ENCODE measurements at regions not wholly inside any gene's neighbourhood (a gene's known extent, or its start where the extent isn't known, plus 50 kb on each side); places are given as distances from the start of the nearest gene placed in this dataset.

DNA sequence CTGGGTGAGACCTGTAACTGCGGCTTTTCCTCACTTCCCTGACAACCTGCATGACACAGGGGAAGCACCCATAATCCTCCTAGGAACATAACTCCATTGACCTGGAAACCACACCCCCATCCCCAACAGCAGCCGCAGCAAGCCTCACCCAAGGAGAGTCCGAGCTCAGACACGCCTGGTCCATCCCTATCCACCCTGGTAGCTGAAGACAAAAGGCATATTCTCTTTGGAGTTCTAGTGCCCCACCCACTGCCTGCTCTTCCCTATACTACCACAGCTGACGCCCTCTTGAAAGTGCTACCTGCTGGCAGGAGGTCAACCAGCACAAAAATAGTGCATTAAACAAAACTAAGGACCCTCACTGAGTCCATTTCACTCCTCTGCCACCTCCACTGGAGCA is 1080.9 kb upstream of the IGFBP7 start:
- ChIA-PET CTCF (no interaction called here), POLR2A (no interaction called here)
- no peak for ATAC-seq (ENCODE audit: poor library complexity)
- peaks cover 24% of the 10 kb centered on the region for H3K9me3 Mint-ChIP-seq
- H3K27me3 Mint-ChIP-seq = no peaks in the 10 kb centered on the region
- intact Hi-C loops (cut with DNase I, micrococcal nuclease) = no loop called here
- H3K27ac Mint-ChIP-seq = no peak overlapping the region
- H3K4me3 Mint-ChIP-seq = no peak overlapping the region
- TF ChIP-seq, protein P1, sequence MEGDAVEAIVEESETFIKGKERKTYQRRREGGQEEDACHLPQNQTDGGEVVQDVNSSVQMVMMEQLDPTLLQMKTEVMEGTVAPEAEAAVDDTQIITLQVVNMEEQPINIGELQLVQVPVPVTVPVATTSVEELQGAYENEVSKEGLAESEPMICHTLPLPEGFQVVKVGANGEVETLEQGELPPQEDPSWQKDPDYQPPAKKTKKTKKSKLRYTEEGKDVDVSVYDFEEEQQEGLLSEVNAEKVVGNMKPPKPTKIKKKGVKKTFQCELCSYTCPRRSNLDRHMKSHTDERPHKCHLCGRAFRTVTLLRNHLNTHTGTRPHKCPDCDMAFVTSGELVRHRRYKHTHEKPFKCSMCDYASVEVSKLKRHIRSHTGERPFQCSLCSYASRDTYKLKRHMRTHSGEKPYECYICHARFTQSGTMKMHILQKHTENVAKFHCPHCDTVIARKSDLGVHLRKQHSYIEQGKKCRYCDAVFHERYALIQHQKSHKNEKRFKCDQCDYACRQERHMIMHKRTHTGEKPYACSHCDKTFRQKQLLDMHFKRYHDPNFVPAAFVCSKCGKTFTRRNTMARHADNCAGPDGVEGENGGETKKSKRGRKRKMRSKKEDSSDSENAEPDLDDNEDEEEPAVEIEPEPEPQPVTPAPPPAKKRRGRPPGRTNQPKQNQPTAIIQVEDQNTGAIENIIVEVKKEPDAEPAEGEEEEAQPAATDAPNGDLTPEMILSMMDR (IDR thresholded peaks at IDR 0.05) = no peak
- no peak for DNase-seq
- H3K27me3 ChIP-seq (ENCODE audit: control insufficient read depth in 1 of 2, insufficient read depth in 2 of 2, low read length in 2 of 2) = no peaks in the 10 kb centered on the region
- H3K27ac ChIP-seq (ENCODE audit: low read depth in 1 of 2, low read length in 2 of 2) = no peak overlapping the region
- H3K4me1 ChIP-seq (ENCODE audit: insufficient read depth, low read length) = no peaks in the 10 kb centered on the region
- no peaks in the 10 kb centered on the region for H3K36me3 Mint-ChIP-seq (ENCODE audit: low read depth)
- peaks cover 0 to 8% of the 10 kb centered on the region in 2 experiments for H3K9me3 ChIP-seq (ENCODE audit: control insufficient read depth in 1 of 2, insufficient read depth in 1 of 2, low read length in 2 of 2)
- H3K4me3 ChIP-seq (ENCODE audit: low read length) = no peak overlapping the region
- no peaks in the 10 kb centered on the region for H3K36me3 ChIP-seq (ENCODE audit: insufficient read depth, low read length)
- H3K4me1 Mint-ChIP-seq (ENCODE audit: low read depth) = no peaks in the 10 kb centered on the region

DNA sequence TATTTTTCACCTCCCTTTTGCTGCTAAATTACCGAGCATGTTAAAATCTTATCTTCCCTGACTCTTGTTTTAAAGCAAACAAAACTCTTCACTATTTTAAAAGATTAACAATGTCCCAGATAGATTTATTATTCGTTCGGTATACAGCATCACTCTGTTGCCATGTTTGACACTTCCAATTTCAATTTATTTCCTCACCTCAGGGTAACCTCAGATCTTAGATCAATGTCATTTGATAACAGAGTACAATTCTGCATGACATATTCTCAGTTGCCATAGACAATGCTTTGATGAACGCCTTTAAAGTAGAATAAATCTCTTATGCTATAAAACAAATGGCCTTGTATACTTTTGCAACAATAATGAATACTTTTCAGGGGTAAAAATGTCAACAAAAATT is 1078.1 kb upstream of the IGFBP7 start:
- ATAC-seq (ENCODE audit: poor library complexity) (no peak), DNase-seq (no peak)
- H3K9me3 Mint-ChIP-seq = peaks cover 27% of the 10 kb centered on the region
- H3K27ac Mint-ChIP-seq = no peak overlapping the region
- Histone ChIP-seq H3K36me3 (ENCODE audit: insufficient read depth, low read length) (no peaks in the 10 kb centered on the region), H3K27me3 (ENCODE audit: control insufficient read depth in 1 of 2, insufficient read depth in 2 of 2, low read length in 2 of 2) (no peaks in the 10 kb centered on the region), H3K27ac (ENCODE audit: low read depth in 1 of 2, low read length in 2 of 2) (no peak overlapping the region), H3K4me1 (ENCODE audit: insufficient read depth, low read length) (no peaks in the 10 kb centered on the region), H3K9me3 (ENCODE audit: control insufficient read depth in 1 of 2, insufficient read depth in 1 of 2, low read length in 2 of 2) (peaks cover 0 to 8% of the 10 kb centered on the region in 2 experiments), H3K4me3 (ENCODE audit: low read length) (no peak overlapping the region)
- intact Hi-C loops (cut with DNase I, micrococcal nuclease) = no loop called here
- POLR2A ChIA-PET = no interaction called here
- H3K36me3 Mint-ChIP-seq (ENCODE audit: low read depth) = no peaks in the 10 kb centered on the region
- H3K27me3 Mint-ChIP-seq = no peaks in the 10 kb centered on the region
- TF ChIP-seq, protein P1 (IDR thresholded peaks at IDR 0.05) = no peak
- no peak overlapping the region for H3K4me3 Mint-ChIP-seq
- CTCF ChIA-PET = no interaction called here
- no peaks in the 10 kb centered on the region for H3K4me1 Mint-ChIP-seq (ENCODE audit: low read depth)

DNA sequence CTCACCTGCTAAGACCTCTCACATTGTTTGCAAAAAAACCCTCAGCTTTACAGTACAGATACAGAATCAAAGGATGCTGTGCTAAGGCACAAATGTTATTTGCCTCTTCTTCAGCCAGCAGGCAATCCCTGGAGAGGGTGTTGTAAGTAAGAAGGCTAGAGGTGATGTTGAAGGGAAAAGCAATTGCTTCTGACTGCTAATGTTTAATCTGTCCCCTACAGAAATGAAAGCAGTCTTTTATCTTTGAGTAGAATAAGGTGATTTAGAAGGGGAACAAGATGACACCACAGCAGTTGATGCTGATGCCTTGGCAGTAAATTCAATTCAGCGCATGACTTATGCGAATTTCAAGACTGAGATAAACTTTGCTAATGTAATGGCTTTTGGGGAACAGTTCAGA is 1064.8 kb upstream of the IGFBP7 start:
- Histone ChIP-seq H3K36me3 (ENCODE audit: insufficient read depth, low read length) (no peaks in the 10 kb centered on the region), H3K9me3 (ENCODE audit: control insufficient read depth in 1 of 2, insufficient read depth in 1 of 2, low read length in 2 of 2) (peaks cover 0 to 11% of the 10 kb centered on the region in 2 experiments), H3K27ac (ENCODE audit: low read depth in 1 of 2, low read length in 2 of 2) (no peak overlapping the region), H3K4me3 (ENCODE audit: low read length) (no peak overlapping the region), H3K4me1 (ENCODE audit: insufficient read depth, low read length) (no peaks in the 10 kb centered on the region), H3K27me3 (ENCODE audit: control insufficient read depth in 1 of 2, insufficient read depth in 2 of 2, low read length in 2 of 2) (no peaks in the 10 kb centered on the region)
- no peaks in the 10 kb centered on the region for H3K4me1 Mint-ChIP-seq (ENCODE audit: low read depth)
- H3K36me3 Mint-ChIP-seq (ENCODE audit: low read depth) = no peaks in the 10 kb centered on the region
- no peak for ATAC-seq (ENCODE audit: poor library complexity)
- H3K4me3 Mint-ChIP-seq = no peak overlapping the region
- CTCF ChIA-PET = no interaction called here
- TF ChIP-seq, protein P1 (IDR thresholded peaks at IDR 0.05) = no peak
- H3K9me3 Mint-ChIP-seq = peaks cover 3% of the 10 kb centered on the region
- intact Hi-C loops (cut with DNase I, micrococcal nuclease) = no loop called here
- no peaks in the 10 kb centered on the region for H3K27me3 Mint-ChIP-seq
- POLR2A ChIA-PET = no interaction called here
- no peak for DNase-seq
- H3K27ac Mint-ChIP-seq = no peak overlapping the region

All from CD4-positive, alpha-beta T cell (primary cell).